HUDEP-2 (cell line): ENCODE measurements at regions not wholly inside any gene's neighbourhood (a gene's known extent, or its start where the extent isn't known, plus 50 kb on each side); places are given as distances from the start of the nearest gene placed in this dataset.
A peak's percentile ranks its signal among the peaks of the same experiment; 100 is the strongest.
"Not testable (repeated sequence)": the region's sequence is repeated elsewhere in the genome, so short reads cannot be mapped to it uniquely, and the experiment has no call there.

ENCODE experiments used
- DNase-seq, 76 experiments: peaks; one replicate each; lab custom pipeline; 2025; ENCODE audit not compliant: unreplicated experiment in 76 of 76; lab: John Stamatoyannopoulos, UW

GRCh38 chr3:194054016-194054415, 81.9 kb upstream of the HES1 start:
- DNase-seq: no peak

- no peak for DNase-seq
These were observed 81.4 kb upstream of the HES1 start for GRCh38 chr3:194054540-194054939.

- no peak for DNase-seq
These were observed 81.0 kb upstream of the HES1 start for GRCh38 chr3:194054961-194055360.

GRCh38 chr3:194056323-194056722, 79.6 kb upstream of the HES1 start:
- not testable (repeated sequence) for DNase-seq

- no peak for DNase-seq
These were observed 79.1 kb upstream of the HES1 start for GRCh38 chr3:194056731-194057415.

- DNase-seq: no peak
These were observed 78.3 kb upstream of the HES1 start for GRCh38 chr3:194057570-194058188.

- no peak for DNase-seq
These were observed 77.8 kb upstream of the HES1 start for GRCh38 chr3:194058189-194058571.

GRCh38 chr3:194058753-194059152, 77.2 kb upstream of the HES1 start:
- no peak for DNase-seq

- DNase-seq: no peak
These were observed 74.4 kb upstream of the HES1 start for GRCh38 chr3:194061421-194062030.

GRCh38 chr3:194062830-194063229, 73.1 kb upstream of the HES1 start:
- DNase-seq: no peak

GRCh38 chr3:194064380-194065332, 71.3 kb upstream of the HES1 start:
- DNase-seq: no peak

GRCh38 chr3:194067327-194067726, 68.6 kb upstream of the HES1 start:
- not testable (repeated sequence) for DNase-seq

GRCh38 chr3:194067949-194068362, 68.0 kb upstream of the HES1 start:
- DNase-seq: no peak

GRCh38 chr3:194069421-194070219, 66.3 kb upstream of the HES1 start:
- DNase-seq: peak in 2 of 76 experiments; percentile 14

GRCh38 chr3:194070220-194070633, 65.7 kb upstream of the HES1 start:
- DNase-seq: no peak

- DNase-seq: peak in 15 of 76 experiments; percentile 8 to 48 (median 22)
These were observed 65.1 kb upstream of the HES1 start for GRCh38 chr3:194070634-194071409.

GRCh38 chr3:194072097-194072428, 63.9 kb upstream of the HES1 start:
- DNase-seq: no peak

- no peak for DNase-seq
These were observed 63.2 kb upstream of the HES1 start for GRCh38 chr3:194072691-194073279.

- no peak for DNase-seq
These were observed 62.0 kb upstream of the HES1 start for GRCh38 chr3:194073926-194074325.
